GM21717 (cell line): ENCODE measurements at regions not wholly inside any gene's neighbourhood (a gene's known extent, or its start where the extent isn't known, plus 50 kb on each side); places are given as distances from the start of the nearest gene placed in this dataset.
"Not testable (repeated sequence)": the region's sequence is repeated elsewhere in the genome, so short reads cannot be mapped to it uniquely, and the experiment has no call there.

Source experiments
- ATAC-seq: cut with Tn5 transposase; IDR thresholded peaks from one replicate; pipeline ENCODE4 v1.9.1; 2021; ENCODE audit warnings: mild to moderate bottlenecking, moderate library complexity; ENCODE audit not compliant: unreplicated experiment

DNA sequence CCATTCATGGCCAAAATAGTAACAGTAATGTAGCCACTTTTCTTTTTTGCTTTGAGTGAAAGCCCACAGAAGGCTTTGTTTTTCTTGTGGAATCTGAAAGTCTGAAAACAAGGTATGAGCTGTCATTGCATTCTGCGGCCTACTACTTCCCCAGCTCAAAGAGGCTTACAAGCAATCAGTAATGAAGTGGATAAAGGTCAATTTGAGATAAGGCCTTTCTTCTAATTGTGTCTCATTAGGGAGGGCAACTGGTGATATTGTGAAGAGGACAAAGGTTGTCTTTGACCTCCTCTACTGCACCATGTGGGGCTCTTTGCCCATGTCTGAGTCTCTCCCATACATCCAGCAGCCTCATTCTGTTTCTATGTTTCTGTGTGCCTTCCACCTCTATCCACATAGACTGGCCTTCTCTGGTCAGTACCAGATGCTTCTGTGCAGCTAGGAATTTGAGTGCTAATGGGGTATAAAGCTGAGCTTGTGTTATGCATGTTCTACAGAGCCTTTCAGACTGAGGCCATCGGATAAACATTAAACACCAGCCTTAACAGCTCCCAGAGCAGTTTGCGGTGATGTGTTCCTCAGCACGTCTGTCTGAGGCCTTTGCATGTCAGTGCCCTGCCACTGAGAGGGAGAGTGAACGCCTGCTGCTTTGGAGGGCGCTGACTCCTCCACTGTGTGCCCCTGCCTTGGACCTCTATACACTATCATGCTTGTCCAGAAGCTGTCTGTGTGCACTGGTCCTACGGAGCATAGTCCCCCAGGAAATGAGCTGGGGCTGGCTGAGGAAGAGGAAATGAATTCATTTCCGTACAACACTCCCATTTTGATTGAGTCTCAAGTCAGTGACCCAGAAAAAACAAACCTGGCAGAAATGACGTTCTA lies 80.2 kb downstream of the SH2D1A start:
- no peak for ATAC-seq

DNA sequence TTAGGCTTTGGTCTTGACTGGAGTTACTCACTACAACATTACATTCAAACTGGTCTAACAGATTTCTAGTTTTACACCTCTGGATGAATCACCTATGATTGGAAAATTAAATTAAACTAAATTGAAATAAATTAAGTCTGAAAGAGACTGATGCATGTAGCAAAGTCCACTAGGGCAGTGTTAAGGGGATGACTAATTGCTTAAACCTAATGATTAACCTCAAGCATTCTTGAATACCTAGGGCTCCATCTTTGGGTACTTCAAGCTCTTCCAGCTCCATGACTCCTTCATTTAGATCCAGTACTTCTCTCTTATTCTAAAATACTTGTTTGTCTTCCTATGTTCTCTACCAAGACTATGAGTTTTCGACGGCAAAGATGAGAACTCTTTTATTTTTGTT lies 86.8 kb downstream of the SH2D1A start:
- ATAC-seq, result no peak

DNA sequence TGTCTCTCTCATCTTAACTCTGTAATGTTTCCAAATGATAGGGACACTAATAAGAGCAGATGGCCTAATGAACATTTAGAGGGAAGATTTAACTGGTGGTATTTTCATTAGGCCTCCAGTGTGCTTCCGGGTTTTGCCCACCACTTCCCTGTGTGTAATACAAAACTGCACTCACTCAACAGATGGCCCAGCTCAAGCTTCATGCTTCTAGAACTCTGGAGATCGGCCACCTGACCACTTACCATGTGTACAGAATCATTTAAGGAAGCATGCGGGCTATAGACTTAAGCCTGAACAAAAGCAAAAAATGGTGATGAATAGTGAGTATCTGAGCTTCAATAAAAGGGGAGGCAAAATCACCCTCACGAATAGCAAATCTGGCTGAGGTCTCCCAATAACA lies 89.3 kb downstream of the SH2D1A start:
- ATAC-seq, result no peak

DNA sequence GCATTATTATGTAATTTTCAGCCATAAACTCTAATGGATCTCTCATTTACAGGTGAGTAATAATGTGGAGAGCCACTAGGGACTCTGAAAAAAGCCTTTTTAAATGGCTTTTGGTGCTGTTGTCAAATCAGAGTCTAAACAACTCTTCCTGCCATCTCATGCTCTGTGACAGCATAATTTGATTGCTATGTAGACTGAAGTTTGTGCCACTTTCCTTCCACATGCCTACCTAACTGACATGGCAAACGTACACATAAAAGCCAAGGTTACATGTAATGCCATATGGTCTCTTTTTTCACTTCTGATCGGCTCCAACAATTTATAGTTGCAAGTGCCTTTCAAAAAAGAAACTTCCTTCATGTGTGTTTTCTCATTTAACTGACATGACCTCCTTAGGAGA lies 94.3 kb downstream of the SH2D1A start:
- no peak for ATAC-seq

DNA sequence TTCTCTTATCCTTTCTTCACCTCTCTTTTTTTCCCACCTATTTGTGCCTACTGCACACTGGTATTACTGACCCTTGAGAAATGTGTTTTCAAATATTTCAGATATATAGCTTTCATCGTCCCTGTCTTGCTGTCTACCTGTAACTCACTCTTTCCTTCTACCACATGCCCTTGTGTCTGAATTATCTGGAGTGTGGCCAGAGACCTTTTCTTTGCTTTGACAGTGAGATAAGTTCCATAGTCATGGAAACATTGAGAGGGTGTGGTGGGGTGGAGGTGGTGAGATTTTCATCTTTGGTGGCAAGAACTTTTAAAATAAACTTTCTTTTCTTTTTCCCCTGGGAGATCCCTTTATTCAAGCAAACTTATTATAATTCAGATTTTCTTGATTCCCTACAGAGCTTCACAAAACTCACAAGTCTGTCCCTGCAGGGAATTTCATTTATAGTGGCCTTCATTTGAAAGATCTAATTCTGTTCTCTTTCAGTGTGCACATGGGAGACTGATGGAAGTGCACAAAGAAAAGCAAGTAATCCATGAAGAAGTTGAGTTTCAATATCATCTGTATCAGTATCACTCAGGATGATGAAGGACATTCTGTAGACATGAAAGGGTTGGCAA lies 95.7 kb downstream of the SH2D1A start:
- no peak for ATAC-seq

DNA sequence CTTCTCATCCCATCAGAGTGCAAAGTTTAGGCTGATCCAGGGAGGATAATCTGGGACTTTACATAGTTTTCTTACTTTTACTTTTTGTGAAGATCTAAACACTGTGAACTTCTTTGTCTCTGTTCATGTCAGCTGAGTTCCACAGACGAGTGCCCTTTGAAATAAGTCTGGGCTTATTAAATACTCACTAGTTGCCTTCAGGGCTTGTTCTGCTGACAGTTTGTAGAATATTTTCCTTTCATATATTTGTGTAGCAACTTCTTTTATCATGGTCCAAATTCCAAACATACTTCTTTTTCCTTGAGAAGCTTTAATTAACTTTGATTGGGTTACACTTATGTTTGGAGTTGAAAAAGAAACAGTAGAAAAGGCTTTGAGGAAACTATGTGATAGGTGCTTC lies 109.6 kb downstream of the SH2D1A start:
- ATAC-seq, result no peak

DNA sequence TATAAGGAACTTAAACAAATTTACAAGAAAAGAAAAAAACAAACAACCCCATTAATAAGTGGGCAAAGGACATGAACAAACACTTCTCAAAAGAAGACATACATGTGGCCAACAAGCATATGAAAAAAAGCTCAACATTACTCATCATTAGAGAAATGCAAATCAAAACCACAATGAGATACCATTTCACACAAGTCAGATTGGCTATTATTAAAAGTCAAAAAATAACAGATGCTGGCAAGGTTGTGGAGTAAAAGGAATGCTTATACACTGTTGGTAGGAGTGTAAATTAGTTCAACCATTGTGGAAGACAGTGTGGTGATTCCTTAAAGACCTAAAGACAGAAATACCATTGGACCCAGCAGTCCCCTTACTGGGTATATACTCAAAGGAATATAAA lies 113.5 kb downstream of the SH2D1A start:
- ATAC-seq, result not testable (repeated sequence)

DNA sequence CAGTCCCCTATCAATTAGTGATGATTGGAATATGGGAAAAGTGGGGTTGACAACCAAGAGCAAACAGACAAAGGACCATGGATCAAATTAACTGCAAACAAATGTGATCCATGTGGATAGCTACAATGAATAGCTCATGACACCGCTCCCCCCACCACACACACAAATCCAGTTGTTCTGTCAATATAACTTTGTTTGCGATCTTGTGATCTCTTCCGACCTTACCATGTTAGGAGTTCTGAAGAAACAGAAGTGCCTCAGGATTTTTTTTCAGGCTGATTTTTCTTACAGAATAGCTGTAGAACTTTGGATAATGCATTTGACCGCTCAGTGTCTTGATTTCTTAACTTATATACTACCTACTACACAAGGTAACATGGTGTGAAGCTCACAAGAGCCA lies 116.6 kb downstream of the SH2D1A start:
- ATAC-seq, result no peak

DNA sequence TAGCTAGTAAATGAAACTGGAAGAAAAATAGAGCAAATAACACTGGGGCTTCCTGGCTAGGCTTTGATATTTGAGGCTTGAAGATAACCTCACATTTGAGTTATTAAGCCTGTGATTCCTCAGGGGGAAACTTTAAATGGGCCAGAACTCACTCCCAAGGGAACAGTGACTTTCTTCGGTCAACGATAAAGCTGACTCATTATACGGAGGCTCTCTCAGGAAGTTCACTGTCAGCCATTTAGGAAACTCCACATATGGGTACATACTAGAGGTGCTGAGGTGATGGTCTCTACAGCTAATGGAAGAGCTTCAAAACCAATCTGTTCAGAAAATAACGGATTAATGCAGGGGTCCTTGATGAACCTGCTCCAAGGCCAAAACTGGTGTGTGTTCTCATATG lies 120.8 kb downstream of the SH2D1A start:
- ATAC-seq, result no peak

DNA sequence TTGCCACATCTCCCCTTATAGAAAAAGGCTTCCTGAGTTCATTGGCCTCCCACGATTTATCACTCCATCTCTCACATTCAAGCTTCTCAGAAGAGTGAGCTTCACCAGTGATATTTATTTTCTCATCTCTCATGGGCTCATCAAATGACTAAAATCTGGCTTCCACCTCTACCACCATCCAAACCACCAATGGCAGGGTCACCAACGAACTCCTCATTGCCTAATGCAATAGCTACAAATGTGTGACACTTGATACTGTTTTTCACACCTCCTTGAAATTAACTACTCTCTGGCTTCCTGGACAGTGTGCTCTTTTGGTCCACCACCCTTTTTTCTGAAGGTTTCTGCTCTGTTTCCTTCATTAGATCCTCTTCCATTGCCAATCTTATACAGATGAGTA lies 129.0 kb downstream of the SH2D1A start:
- no peak for ATAC-seq

DNA sequence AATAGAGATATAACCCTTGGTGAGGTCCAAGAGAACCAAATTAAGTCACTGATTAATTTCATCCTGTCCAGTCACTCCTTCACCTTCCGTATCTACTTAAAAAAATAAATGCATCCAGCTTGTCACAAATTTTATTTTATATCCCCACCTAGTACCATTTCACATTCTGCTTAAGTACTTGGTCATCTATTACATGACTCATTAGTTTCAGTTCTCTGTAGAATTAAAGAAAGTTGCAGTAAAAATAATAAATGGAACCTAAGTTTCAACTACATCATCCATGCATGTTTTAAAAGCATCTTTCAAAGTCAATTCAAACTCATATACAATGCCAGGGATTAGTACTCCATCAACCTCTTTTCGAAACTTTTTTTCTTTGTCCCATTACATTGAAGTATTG lies 130.2 kb downstream of the SH2D1A start:
- no peak for ATAC-seq

DNA sequence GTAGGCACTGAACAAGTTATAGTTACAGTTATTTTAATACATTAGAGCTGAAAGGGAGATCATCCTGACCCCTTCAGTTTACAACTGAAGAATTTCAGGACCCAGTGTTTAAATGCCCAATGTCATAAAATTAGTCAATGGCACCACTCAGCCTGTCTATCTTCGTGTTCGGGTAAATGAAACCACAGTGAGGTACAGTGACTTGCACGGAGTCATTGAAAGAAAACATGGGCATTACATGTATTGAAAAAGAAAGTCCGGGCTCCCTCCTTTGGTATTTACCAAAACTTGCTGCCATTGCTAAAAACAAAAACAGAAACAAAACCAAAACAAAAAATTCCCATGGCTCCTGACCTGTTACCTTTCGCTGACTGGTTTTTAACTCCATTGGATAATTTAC lies 131.7 kb downstream of the SH2D1A start:
- no peak for ATAC-seq

DNA sequence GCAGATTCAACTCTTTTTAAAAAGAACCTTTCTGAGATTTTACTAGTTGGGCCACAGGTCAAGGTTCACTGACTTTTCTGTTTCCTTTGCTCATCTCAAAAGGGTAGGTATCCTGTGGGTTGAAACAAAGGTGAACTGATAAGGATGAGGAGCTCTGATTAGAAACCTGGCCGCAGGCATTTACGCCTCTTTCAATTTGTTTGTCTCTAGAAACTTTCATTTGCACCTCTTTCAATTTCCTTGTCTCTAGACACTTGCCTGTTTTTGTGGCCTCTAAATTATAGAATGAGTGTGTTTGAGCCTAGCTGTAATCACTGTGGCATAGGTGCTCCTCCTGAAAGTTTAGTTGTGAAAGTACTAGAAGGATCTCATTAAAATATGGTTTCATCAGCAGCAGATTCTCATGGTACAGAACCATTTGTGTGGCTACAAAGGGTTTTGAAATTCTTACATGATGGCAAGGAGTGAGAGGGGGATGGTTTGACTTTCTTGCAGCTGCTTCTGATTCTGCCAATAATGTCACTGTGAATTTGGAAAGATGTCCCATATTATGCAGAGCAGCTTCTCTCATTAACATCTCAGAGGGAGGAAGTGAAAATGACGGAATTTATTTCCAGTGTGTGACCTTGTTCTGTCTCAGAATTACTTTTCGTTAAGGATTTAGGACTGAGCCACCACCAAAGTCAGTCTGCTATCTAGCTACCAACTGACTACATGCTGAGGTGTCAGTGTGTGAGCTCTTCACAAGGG lies 142.2 kb downstream of the SH2D1A start:
- ATAC-seq, result peak; percentile 76

DNA sequence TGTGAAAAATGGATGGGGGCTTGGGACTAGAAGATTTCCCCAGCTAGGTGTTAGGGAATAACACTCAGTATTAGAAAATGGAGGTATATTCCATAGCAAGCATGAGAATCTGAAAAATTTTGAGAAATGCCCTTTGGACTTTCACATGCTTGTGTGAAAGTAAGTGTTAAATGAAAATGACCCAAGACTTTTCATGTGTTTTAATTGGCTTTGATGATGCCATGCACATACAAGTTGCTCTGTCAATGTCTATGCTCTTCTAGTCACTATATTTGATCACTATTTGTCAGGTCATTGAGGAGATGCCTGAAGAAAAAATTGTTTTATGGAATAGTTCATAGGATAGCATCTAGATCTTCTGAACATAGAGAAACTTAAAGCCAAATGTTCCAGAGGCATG lies 147.6 kb downstream of the SH2D1A start:
- no peak for ATAC-seq

DNA sequence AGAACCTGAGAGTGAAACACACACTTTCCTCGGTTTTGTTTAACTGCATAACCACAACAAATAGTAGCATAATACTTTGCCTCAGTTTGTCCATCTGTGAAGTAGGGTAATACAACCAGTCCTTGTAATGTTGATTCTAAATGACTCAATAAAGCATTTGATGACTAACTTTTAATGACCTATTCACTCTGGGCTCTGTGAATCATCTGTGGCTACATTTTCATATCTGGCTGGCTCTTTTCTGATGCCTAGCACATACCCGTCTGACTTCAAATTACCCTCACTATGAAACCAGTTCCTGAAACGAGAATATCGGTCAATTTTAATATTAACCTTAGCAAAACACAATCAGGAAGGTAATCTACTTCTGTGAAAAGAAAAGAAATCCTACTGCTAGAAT lies 151.0 kb downstream of the SH2D1A start:
- ATAC-seq, result no peak

DNA sequence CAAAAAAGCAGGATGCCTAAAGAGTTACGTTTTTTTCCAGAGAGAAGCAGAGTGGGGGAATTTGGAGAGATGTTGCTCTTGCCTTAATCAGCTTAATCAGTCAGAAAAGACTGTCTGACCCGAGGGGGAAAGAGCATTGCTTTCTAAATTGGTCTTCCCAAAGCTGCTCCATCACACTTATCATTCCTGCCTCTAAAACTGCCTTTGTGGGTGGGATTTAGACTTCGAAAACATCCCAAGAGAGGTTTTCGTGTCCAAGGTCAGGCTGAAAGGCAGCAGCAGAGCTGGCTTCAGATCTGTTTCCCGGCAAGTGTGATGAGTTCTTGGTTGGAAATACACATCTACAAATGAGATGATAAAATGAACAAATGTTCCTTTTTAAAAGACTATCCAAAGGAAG lies 155.2 kb downstream of the SH2D1A start:
- ATAC-seq, result no peak

DNA sequence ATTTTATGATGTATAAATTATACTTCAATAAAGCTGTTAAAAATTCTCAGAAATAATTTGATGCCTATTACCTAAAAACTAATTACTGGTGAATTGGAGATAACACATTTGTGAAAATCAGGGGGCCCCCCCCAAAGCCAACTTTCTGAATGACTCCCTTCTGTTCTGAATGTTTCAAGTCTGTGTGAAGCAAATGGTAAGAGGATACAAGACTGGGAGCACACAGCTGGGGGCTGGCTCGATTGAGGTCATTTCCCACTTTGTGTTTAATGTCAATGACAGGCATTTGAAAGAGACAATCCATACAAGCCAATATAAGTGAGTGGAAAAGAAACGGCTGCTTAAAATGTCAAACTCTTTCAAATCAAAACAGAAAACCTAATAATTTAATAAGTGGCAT lies 155.8 kb downstream of the SH2D1A start:
- no peak for ATAC-seq

DNA sequence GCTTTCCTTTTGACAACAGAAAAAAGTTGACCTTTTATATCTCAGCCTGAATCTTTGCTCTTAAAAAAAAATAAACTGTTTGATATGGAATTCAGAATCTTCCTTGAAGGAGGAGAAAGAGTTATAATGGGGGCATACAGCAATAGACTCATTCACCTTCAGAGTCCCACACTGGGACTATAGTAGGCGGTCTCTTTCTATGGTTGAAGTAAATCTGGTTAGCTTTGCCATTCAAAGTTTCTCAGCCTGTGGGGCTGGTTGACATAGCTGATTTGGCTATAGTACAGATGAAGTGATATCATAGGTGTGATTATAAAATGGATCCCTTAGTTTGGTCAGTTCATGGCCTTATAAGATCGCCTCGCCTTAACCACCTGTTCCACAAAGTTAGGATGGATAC lies 156.2 kb downstream of the SH2D1A start:
- ATAC-seq, result no peak

DNA sequence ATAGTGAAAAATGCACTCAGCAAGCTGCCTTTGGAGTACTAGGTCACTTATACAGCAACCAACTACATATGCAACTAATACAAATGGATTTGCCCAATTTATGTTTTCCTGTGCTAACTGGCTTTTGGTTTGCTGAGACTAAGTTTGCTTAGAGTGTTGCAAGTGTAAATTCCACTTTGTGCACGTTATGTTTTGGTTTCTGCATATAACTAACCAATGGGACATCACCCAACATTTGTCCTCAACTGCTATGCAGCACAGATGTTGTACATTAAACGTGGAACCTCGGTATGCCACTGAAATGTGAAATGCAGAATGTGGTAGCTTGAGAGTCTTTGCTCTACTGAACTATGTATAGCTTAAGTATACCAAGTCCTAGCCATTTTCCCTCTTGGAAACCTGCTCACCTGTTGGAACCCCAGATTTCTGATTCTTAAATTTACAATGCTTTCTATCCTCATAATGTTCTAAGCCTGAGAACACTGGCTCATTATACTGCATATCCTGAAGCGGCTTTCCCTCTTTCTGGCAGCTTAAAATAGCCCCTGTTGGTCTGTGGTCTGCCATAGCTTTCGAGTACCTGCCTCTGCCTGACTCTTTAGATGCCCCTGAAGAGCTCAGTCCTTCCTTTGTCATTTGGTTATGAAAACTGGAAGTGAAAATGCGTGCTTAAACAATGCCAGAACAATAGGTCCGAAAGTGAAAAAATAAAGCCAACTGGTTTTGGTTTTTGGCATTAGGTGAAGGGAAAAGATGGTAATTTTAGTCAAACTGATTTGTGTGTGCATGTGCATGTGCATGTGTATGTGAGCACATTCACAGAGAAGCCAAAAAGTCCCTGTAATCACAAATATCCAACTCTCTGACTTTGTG lies 158.0 kb downstream of the SH2D1A start:
- peak; percentile 93 for ATAC-seq

DNA sequence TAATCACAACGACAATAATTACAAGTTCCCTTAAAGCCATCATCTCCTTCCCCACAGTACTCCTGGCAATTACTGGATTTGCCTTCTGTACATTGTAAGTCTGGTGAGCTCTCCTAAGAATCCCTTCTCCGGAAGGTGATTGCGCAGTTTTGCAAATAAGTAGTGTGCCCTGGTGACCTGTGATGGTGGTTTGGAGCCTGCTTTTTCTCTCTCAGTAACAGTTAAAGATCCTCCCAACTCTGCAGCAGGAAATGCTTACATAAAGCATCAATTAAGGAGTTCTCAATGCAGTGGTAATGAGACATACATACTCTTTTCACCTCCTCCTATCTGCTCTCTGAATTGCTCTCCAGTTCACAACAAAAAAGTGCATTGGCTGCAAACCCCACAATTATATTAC lies 159.7 kb downstream of the SH2D1A start:
- no peak for ATAC-seq

DNA sequence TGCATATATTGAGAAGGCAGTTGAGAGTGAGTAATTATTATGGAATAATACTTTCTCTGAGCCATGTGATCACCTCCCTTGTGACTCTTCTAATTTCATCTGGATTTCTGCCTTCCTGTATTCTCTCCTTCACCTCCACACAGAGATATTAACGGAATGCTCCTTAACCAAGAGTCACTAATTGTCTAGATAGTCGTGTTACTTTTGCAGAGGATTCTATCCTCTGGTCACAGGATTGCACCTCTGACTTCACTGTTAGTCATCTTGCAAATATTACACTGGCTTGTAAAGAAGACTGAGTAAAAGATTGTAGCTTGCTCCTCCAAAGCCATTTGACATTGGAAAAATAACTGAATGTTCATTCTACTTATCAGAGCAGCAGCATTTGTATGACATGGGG lies 160.9 kb downstream of the SH2D1A start:
- no peak for ATAC-seq
